Loucy (cell line): ENCODE measurements at regions not wholly inside any gene's neighbourhood (a gene's known extent, or its start where the extent isn't known, plus 50 kb on each side); places are given as distances from the start of the nearest gene placed in this dataset.

Experiments
- EZH2phosphoT487 ChIP-seq: fragments of 200-600 bp; IDR thresholded peaks from 2 replicates; pipeline ENCODE4 v1.6.1; 2018; ENCODE audit warnings: antibody characterized with exemption, mild to moderate bottlenecking, moderate library complexity, borderline replicate concordance
- TF ChIP-seq, protein P1 (sequence below): fragments of 200-600 bp; sonication (generic); conservative IDR thresholded peaks from 2 replicates; pipeline ENCODE4 v1.5.1; 2014; ENCODE audit warnings: mild to moderate bottlenecking, antibody characterized with exemption, low read length

DNA sequence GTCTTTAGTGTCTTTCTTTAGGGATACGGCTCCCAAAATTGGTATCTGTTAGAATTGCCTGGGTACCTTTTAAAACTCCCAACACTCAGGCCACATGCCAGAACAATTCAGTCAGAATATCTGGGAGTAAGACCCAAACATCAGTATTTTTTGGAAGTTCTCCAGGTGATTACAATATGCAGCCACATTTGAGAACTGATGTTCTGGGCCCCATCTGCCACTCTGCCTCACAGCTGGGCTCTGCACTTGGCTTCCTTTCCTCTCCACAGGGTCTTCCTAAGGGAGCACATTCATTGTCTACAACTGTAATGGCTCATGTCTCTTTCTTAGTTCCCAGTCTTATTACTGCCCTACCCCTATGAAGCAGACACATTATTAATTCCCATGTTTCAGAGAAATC, 394.5 kb downstream of the MFSD1 start:
- TF ChIP-seq, protein P1, sequence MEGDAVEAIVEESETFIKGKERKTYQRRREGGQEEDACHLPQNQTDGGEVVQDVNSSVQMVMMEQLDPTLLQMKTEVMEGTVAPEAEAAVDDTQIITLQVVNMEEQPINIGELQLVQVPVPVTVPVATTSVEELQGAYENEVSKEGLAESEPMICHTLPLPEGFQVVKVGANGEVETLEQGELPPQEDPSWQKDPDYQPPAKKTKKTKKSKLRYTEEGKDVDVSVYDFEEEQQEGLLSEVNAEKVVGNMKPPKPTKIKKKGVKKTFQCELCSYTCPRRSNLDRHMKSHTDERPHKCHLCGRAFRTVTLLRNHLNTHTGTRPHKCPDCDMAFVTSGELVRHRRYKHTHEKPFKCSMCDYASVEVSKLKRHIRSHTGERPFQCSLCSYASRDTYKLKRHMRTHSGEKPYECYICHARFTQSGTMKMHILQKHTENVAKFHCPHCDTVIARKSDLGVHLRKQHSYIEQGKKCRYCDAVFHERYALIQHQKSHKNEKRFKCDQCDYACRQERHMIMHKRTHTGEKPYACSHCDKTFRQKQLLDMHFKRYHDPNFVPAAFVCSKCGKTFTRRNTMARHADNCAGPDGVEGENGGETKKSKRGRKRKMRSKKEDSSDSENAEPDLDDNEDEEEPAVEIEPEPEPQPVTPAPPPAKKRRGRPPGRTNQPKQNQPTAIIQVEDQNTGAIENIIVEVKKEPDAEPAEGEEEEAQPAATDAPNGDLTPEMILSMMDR, result no peak
- TF ChIP-seq EZH2phosphoT487, result no peak
